ENCODE measurements at regions not wholly inside any gene's neighbourhood (a gene's known extent, or its start where the extent isn't known, plus 50 kb on each side); places are given as distances from the start of the nearest gene placed in this dataset.

DNA sequence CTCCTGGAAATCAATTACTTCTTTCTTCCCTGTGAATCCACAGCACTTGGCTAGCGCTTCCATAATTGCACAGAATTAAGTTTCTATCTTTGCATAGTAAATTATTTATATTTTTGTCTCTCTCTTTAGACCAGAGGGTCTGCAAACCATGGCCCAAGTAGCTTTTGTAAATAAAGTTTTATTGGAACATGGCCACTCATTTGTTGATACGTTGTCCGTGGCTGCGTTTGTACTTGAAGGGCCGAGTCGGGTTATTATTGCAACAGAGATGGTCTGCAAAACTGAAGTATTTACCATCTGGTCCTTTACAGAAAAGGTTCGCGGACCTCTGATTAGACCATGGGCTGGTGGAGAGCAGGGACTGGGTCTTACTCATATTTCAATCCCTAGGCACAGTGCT, 102.5 kb downstream of the RPLP1 start:
- Histone ChIP-seq H3F3A (replicated peaks; ENCODE audit: insufficient read depth) (peaks cover 4% of the 10 kb centered on the region), H3K79me2 (ENCODE audit: insufficient read depth) (no peaks in the 10 kb centered on the region), H3K9me3 (no peaks in the 10 kb centered on the region), H3K27me3 (ENCODE audit: insufficient read depth) (0 out of 2 replicates have a peak, but pooled peaks cover 8% of the 10 kb centered on the region), H3K4me1 (ENCODE audit: control insufficient read depth in 1 of 2, insufficient read depth in 2 of 2, low read depth in 1 of 2, low read length in 1 of 2) (peaks cover 13 to 15% of the 10 kb centered on the region in 2 experiments; a peak in 3 of 4 replicates), H3K4me2 (no peak overlapping the region), H3K9ac (no peak overlapping the region), H3K36me3 (replicated peaks in 1 of 2; ENCODE audit: control insufficient read depth in 1 of 2, insufficient read depth in 2 of 2, low read length in 1 of 2) (no peaks in the 10 kb centered on the region), H3K4me3 (ENCODE audit: low read depth in 2 of 2, low read length in 1 of 2) (no peak overlapping the region), H3K9me2 (no peaks in the 10 kb centered on the region), H4K20me1 (ENCODE audit: insufficient read depth) (no peaks in the 10 kb centered on the region), H3K27ac (ENCODE audit: low read depth in 2 of 2, low read length in 1 of 2) (no peak overlapping the region), H2AFZ (ENCODE audit: low read depth) (no peak overlapping the region)
- 96% methylated on average over 8 of the region's 8 CpGs for WGBS (ENCODE audit: low lambda C conversion rate)
- TF ChIP-seq SIN3A (IDR thresholded peaks at IDR 0.05; ENCODE audit: borderline replicate concordance, low read depth, low read length), result no peak
- TF ChIP-seq TAF1 (IDR thresholded peaks at IDR 0.05; ENCODE audit: borderline replicate concordance, low read depth, low read length), result no peak
- TF ChIP-seq GATA2 (CRISPR knock-in tag; IDR thresholded peaks at IDR 0.05), result no peak
- TF ChIP-seq, protein P1, sequence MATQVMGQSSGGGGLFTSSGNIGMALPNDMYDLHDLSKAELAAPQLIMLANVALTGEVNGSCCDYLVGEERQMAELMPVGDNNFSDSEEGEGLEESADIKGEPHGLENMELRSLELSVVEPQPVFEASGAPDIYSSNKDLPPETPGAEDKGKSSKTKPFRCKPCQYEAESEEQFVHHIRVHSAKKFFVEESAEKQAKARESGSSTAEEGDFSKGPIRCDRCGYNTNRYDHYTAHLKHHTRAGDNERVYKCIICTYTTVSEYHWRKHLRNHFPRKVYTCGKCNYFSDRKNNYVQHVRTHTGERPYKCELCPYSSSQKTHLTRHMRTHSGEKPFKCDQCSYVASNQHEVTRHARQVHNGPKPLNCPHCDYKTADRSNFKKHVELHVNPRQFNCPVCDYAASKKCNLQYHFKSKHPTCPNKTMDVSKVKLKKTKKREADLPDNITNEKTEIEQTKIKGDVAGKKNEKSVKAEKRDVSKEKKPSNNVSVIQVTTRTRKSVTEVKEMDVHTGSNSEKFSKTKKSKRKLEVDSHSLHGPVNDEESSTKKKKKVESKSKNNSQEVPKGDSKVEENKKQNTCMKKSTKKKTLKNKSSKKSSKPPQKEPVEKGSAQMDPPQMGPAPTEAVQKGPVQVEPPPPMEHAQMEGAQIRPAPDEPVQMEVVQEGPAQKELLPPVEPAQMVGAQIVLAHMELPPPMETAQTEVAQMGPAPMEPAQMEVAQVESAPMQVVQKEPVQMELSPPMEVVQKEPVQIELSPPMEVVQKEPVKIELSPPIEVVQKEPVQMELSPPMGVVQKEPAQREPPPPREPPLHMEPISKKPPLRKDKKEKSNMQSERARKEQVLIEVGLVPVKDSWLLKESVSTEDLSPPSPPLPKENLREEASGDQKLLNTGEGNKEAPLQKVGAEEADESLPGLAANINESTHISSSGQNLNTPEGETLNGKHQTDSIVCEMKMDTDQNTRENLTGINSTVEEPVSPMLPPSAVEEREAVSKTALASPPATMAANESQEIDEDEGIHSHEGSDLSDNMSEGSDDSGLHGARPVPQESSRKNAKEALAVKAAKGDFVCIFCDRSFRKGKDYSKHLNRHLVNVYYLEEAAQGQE (IDR thresholded peaks at IDR 0.05; ENCODE audit: low read depth, low read length), result no peak
- no peak for TF ChIP-seq TEAD4 (IDR thresholded peaks at IDR 0.05; ENCODE audit: borderline replicate concordance, insufficient read depth)
- TF ChIP-seq, protein P2, sequence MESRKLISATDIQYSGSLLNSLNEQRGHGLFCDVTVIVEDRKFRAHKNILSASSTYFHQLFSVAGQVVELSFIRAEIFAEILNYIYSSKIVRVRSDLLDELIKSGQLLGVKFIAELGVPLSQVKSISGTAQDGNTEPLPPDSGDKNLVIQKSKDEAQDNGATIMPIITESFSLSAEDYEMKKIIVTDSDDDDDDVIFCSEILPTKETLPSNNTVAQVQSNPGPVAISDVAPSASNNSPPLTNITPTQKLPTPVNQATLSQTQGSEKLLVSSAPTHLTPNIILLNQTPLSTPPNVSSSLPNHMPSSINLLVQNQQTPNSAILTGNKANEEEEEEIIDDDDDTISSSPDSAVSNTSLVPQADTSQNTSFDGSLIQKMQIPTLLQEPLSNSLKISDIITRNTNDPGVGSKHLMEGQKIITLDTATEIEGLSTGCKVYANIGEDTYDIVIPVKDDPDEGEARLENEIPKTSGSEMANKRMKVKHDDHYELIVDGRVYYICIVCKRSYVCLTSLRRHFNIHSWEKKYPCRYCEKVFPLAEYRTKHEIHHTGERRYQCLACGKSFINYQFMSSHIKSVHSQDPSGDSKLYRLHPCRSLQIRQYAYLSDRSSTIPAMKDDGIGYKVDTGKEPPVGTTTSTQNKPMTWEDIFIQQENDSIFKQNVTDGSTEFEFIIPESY (IDR thresholded peaks at IDR 0.05; ENCODE audit: borderline replicate concordance, low read depth), result no peak
- TF ChIP-seq ELF1 (IDR thresholded peaks at IDR 0.05), result no peak
- TF ChIP-seq RCOR1 (IDR thresholded peaks at IDR 0.05; ENCODE audit: low read length), result no peak
- TF ChIP-seq SMC3 (IDR thresholded peaks at IDR 0.05; ENCODE audit: low read depth, low read length), result no peak
- TF ChIP-seq RFX5 (IDR thresholded peaks at IDR 0.05; ENCODE audit: low read length), result no peak
- no peak for TF ChIP-seq FOSL2 (IDR thresholded peaks at IDR 0.05; ENCODE audit: borderline replicate concordance, low read depth)
- no peak for TF ChIP-seq RAD21 (IDR thresholded peaks at IDR 0.05; ENCODE audit: low read length)
- TF ChIP-seq, protein P3, sequence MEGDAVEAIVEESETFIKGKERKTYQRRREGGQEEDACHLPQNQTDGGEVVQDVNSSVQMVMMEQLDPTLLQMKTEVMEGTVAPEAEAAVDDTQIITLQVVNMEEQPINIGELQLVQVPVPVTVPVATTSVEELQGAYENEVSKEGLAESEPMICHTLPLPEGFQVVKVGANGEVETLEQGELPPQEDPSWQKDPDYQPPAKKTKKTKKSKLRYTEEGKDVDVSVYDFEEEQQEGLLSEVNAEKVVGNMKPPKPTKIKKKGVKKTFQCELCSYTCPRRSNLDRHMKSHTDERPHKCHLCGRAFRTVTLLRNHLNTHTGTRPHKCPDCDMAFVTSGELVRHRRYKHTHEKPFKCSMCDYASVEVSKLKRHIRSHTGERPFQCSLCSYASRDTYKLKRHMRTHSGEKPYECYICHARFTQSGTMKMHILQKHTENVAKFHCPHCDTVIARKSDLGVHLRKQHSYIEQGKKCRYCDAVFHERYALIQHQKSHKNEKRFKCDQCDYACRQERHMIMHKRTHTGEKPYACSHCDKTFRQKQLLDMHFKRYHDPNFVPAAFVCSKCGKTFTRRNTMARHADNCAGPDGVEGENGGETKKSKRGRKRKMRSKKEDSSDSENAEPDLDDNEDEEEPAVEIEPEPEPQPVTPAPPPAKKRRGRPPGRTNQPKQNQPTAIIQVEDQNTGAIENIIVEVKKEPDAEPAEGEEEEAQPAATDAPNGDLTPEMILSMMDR (IDR thresholded peaks at IDR 0.05), result no peak
- no peak for TF ChIP-seq EP300 (IDR thresholded peaks at IDR 0.05; ENCODE audit: borderline replicate concordance in 1 of 2, low read depth in 1 of 2, low read length in 1 of 2)
- no peak for TF ChIP-seq MXI1 (IDR thresholded peaks at IDR 0.05; ENCODE audit: low read depth, low read length)
- DNase-seq, result no peak
- ChIA-PET POLR2A (no interaction called here), CTCF (interaction anchor here (0.9 to 1.5 kb wide), 6 partner anchors 13 to 79 kb away, joined by 3 to 6 read pairs (median 4); no protein-coding TSS in a partner anchor)

Data from SK-N-SH (cell line).